Nephron progenitor cell (in vitro differentiated cells): ENCODE measurements at regions not wholly inside any gene's neighbourhood (a gene's known extent, or its start where the extent isn't known, plus 50 kb on each side); places are given as distances from the start of the nearest gene placed in this dataset.

Experiments used
- DNase-seq: peaks from one replicate; pipeline ENCODE4 v3.0.0; 2021
- H3K27ac Mint-ChIP-seq: 2 replicates; pipeline ENCODE4 v1.8.0; 2021; ENCODE audit warnings: mild to moderate bottlenecking, moderate library complexity, mixed read lengths
- H3K27me3 Mint-ChIP-seq: 2 replicates; pipeline ENCODE4 v1.8.0; 2021; ENCODE audit warnings: mild to moderate bottlenecking, low read depth, mixed read lengths; ENCODE audit not compliant: poor library complexity
- H3K36me3 Mint-ChIP-seq: 2 replicates; pipeline ENCODE4 v1.8.0; 2021; ENCODE audit warnings: low read depth, mixed read lengths
- H3K4me1 Mint-ChIP-seq: 2 replicates; pipeline ENCODE4 v1.8.0; 2021; ENCODE audit warnings: mixed read lengths
- H3K4me3 Mint-ChIP-seq: 2 replicates; pipeline ENCODE4 v1.8.0; 2021; ENCODE audit warnings: mild to moderate bottlenecking, moderate library complexity, mixed read lengths
- H3K9me3 Mint-ChIP-seq: 2 replicates; pipeline ENCODE4 v1.8.0; 2021; ENCODE audit warnings: mild to moderate bottlenecking, moderate library complexity, mixed read lengths
- TF ChIP-seq, protein P1 (sequence below): fragments of 200-600 bp; sonication (generic); IDR thresholded peaks from 2 replicates; pipeline ENCODE4 v1.5.0; 2021; ENCODE audit warnings: antibody characterized with exemption

DNA sequence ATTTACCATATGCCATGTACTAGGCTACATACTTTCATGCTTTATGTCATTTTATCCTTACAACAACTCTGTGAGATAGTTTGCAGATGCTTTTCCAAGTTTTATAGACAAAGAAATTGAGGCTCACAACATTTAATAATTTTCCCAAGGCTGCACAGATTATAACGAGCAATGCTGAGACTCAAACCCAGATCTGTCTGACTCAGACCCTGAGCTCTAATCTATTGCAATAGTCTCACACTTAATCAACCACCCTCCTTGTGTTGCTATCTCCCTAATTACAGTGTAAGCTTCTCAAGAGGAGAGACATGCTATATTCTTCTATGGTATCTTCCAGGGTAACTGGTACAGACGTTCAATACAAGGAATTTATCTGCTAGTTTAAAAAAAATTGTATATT lies 247.6 kb downstream of the WDR11 start:
- H3K4me1 Mint-ChIP-seq, result peaks cover 12% of the 10 kb centered on the region
- TF ChIP-seq, protein P1, sequence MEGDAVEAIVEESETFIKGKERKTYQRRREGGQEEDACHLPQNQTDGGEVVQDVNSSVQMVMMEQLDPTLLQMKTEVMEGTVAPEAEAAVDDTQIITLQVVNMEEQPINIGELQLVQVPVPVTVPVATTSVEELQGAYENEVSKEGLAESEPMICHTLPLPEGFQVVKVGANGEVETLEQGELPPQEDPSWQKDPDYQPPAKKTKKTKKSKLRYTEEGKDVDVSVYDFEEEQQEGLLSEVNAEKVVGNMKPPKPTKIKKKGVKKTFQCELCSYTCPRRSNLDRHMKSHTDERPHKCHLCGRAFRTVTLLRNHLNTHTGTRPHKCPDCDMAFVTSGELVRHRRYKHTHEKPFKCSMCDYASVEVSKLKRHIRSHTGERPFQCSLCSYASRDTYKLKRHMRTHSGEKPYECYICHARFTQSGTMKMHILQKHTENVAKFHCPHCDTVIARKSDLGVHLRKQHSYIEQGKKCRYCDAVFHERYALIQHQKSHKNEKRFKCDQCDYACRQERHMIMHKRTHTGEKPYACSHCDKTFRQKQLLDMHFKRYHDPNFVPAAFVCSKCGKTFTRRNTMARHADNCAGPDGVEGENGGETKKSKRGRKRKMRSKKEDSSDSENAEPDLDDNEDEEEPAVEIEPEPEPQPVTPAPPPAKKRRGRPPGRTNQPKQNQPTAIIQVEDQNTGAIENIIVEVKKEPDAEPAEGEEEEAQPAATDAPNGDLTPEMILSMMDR, result no peak
- H3K36me3 Mint-ChIP-seq, result no peaks in the 10 kb centered on the region
- H3K4me3 Mint-ChIP-seq, result no peak overlapping the region
- peaks cover 5% of the 10 kb centered on the region for H3K9me3 Mint-ChIP-seq
- DNase-seq, result no peak
- peaks cover 11% of the 10 kb centered on the region for H3K27me3 Mint-ChIP-seq
- no peak overlapping the region for H3K27ac Mint-ChIP-seq

DNA sequence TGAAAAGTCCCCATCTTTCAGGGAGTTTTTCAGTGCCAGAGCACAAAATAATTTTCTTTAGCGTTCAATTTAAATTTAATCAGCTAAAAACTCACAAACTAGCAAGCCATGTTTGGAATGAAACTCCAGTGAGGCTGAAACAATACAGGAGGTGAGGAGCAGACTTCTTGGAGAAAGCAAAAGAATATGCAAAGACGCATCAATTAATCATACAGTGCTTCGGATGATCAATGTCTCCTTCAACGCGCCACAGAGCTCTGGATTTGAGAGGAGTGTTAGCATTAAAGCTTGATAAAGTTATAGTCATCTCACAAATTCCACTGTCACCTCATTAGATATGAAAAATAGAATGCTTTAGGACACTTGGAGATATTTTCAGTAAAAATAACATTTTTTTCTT lies 248.0 kb downstream of the WDR11 start:
- peaks cover 12% of the 10 kb centered on the region for H3K4me1 Mint-ChIP-seq
- TF ChIP-seq, protein P1, result no peak
- DNase-seq, result no peak
- peaks cover 5% of the 10 kb centered on the region for H3K9me3 Mint-ChIP-seq
- no peak overlapping the region for H3K27ac Mint-ChIP-seq
- no peaks in the 10 kb centered on the region for H3K36me3 Mint-ChIP-seq
- H3K4me3 Mint-ChIP-seq, result no peak overlapping the region
- peaks cover 11% of the 10 kb centered on the region for H3K27me3 Mint-ChIP-seq

DNA sequence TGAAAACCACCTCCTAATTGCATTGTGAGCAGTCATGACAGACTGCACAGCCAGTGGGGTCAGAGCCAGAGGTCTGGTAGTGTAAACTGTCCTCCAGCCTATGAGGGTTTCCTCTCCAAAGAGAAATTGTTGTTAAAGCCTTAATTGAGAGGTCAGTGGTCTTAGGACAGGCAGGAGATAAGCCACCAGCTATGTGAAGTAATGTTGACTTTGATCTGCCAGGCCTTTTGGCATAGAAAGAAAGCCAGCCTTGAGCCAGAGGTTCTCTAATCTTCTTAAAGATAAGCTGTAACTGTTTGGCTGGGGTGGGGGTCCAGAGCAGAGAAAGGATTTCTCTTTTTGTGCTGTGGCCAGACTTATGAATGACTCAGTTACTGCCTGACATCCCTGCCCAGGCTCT lies 248.4 kb downstream of the WDR11 start:
- TF ChIP-seq, protein P1, result no peak
- H3K4me1 Mint-ChIP-seq, result peaks cover 12% of the 10 kb centered on the region
- H3K36me3 Mint-ChIP-seq, result no peaks in the 10 kb centered on the region
- peaks cover 5% of the 10 kb centered on the region for H3K9me3 Mint-ChIP-seq
- H3K4me3 Mint-ChIP-seq, result no peak overlapping the region
- H3K27ac Mint-ChIP-seq, result no peak overlapping the region
- no peak for DNase-seq
- peaks cover 11% of the 10 kb centered on the region for H3K27me3 Mint-ChIP-seq

DNA sequence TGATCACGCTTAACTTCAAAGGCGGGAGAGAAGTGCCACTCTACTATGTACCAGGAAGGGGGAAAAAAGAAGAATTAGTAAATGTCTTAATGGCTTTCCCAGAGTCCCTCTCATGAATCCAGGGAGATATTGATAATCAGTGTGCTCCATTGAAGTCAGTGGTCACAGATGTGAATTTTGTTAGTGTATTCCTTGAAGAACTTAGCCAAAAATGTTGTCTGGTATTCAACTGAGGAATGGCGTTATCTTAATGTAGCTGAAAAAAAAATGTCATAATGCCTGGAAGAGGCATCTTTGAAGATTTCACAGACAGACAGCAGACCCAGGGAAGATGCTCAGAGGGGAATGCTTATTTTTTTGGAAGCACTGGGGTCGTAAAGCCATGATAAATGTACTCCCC lies 250.4 kb downstream of the WDR11 start:
- no peak overlapping the region for H3K4me3 Mint-ChIP-seq
- TF ChIP-seq, protein P1, result no peak
- peaks cover 12% of the 10 kb centered on the region for H3K4me1 Mint-ChIP-seq
- no peak for DNase-seq
- no peak overlapping the region for H3K27ac Mint-ChIP-seq
- H3K9me3 Mint-ChIP-seq, result no peaks in the 10 kb centered on the region
- peaks cover 7% of the 10 kb centered on the region for H3K27me3 Mint-ChIP-seq
- no peaks in the 10 kb centered on the region for H3K36me3 Mint-ChIP-seq

DNA sequence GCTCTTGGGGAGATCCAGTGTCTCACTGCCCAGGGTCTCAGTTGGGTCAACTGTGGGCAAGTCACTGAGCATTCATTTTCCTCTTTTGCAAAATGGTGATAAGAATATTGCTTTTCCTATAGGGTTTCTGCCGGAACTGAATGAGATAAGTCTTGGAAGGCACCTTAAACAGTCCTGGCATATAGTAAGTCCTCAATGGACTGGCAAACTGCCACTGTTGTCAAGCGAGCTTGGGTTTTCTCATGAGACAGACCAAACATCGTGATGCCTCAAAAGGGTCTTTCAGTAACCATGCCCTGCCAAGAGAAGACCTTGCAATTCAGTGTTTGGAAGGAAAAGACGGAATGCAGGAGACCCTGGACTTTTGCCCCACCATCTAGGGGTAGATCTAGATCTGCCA lies 251.5 kb downstream of the WDR11 start:
- H3K4me3 Mint-ChIP-seq, result no peak overlapping the region
- TF ChIP-seq, protein P1, result no peak
- peaks cover 12% of the 10 kb centered on the region for H3K4me1 Mint-ChIP-seq
- peaks cover 8% of the 10 kb centered on the region for H3K27me3 Mint-ChIP-seq
- H3K9me3 Mint-ChIP-seq, result no peaks in the 10 kb centered on the region
- H3K36me3 Mint-ChIP-seq, result no peaks in the 10 kb centered on the region
- H3K27ac Mint-ChIP-seq, result no peak overlapping the region
- no peak for DNase-seq

DNA sequence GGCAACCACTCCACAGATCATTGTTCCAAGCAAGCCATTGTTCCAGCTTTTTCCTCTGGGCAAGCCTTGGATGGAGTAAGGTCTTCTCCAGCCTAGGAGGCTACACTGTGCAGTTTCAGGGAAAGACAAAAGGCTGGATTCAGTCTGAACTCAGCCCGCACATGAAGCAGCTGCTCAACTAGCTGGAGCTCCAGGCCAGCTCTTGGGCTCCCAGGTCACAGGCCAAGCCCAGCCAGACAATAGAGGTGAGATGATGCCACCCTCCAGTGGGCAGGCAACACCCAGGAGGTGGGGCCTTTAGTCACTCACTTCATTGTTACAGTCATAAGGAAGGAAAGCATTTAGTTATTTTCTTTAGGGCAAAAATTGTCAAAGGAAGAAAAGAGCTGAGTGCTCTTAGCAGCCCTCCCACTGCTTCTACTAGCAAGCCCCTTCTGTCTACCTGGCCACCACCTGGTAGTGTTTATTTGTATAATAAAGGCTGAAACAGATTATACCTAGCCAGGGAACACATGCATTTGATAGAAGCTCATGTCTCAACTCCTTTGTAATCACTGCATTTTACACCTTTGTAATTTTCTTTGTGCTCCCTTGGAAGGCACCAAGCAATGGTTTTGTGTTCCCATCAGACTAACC lies 253.4 kb downstream of the WDR11 start:
- H3K9me3 Mint-ChIP-seq, result no peaks in the 10 kb centered on the region
- no peak for DNase-seq
- H3K36me3 Mint-ChIP-seq, result no peaks in the 10 kb centered on the region
- no peak overlapping the region for H3K4me3 Mint-ChIP-seq
- H3K27me3 Mint-ChIP-seq, result peaks cover 6% of the 10 kb centered on the region
- H3K4me1 Mint-ChIP-seq, result peaks cover 5% of the 10 kb centered on the region
- no peak overlapping the region for H3K27ac Mint-ChIP-seq
- TF ChIP-seq, protein P1, result no peak
